ENCODE measurements at regions not wholly inside any gene's neighbourhood (a gene's known extent, or its start where the extent isn't known, plus 50 kb on each side); places are given as distances from the start of the nearest gene placed in this dataset.

DNA sequence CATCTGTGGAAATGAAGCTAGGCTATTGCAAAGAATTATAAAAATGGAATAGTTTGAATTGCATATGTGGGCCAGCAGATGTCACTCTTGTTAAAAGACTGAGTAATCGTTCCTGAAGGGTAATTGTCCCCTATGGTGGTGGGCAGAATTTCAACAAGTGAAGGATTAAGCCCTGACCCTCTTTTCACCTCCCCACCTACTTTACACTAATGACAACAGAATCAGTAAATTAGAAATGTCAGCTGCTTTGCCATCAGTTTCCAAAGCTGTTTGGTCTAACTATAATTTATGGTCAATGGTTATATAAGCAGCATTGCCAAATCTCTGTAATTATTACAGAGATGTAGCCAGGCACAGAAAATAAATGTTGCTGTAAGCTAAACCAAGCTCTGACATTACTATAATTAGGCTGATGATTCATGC is 898.6 kb downstream of the AMY1C start:
- TF ChIP-seq, protein P1, sequence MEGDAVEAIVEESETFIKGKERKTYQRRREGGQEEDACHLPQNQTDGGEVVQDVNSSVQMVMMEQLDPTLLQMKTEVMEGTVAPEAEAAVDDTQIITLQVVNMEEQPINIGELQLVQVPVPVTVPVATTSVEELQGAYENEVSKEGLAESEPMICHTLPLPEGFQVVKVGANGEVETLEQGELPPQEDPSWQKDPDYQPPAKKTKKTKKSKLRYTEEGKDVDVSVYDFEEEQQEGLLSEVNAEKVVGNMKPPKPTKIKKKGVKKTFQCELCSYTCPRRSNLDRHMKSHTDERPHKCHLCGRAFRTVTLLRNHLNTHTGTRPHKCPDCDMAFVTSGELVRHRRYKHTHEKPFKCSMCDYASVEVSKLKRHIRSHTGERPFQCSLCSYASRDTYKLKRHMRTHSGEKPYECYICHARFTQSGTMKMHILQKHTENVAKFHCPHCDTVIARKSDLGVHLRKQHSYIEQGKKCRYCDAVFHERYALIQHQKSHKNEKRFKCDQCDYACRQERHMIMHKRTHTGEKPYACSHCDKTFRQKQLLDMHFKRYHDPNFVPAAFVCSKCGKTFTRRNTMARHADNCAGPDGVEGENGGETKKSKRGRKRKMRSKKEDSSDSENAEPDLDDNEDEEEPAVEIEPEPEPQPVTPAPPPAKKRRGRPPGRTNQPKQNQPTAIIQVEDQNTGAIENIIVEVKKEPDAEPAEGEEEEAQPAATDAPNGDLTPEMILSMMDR (IDR thresholded peaks at IDR 0.05; ENCODE audit: poor library complexity): peak; percentile 58
- TF ChIP-seq EZH2 (IDR thresholded peaks at IDR 0.05; ENCODE audit: borderline replicate concordance): no peak
- TF ChIP-seq EZH2phosphoT487 (IDR thresholded peaks at IDR 0.05; ENCODE audit: low read depth, severe bottlenecking, unreplicated experiment): no peak
